ENCODE measurements at regions not wholly inside any gene's neighbourhood (a gene's known extent, or its start where the extent isn't known, plus 50 kb on each side); places are given as distances from the start of the nearest gene placed in this dataset.

GRCh38 chr5:175363300-175363699 is 80.7 kb downstream of the DRD1 start:
- H3K27me3 ChIP-seq (ENCODE audit: low read depth): 0 out of 2 replicates have a peak, but pooled peaks cover 3% of the 10 kb centered on the region
- DNase-seq (ENCODE audit: low spot score in 2 of 2): no peak
- no peaks in the 10 kb centered on the region for H3K36me3 ChIP-seq (replicated peaks)
- no peak overlapping the region for H3K4me3 ChIP-seq
- no peaks in the 10 kb centered on the region for H3K4me1 ChIP-seq
- in situ Hi-C loops (cut with MboI; ENCODE audit: low sequenced_read_pairs): no loop called here
- no peaks in the 10 kb centered on the region for H3K9me3 ChIP-seq

- Histone ChIP-seq H3K4me1 (no peaks in the 10 kb centered on the region), H3K9me3 (no peaks in the 10 kb centered on the region), H3K27me3 (ENCODE audit: low read depth) (peaks cover 7% of the 10 kb centered on the region; the same call in 1 of the 2 replicates), H3K4me3 (no peak overlapping the region), H3K36me3 (replicated peaks) (no peaks in the 10 kb centered on the region)
- no peak for DNase-seq (ENCODE audit: low spot score in 2 of 2)
- in situ Hi-C loops (cut with MboI; ENCODE audit: low sequenced_read_pairs): no loop called here
These were observed 86.0 kb downstream of the DRD1 start for GRCh38 chr5:175357995-175358394.

GRCh38 chr5:175356428-175356827 is 87.6 kb downstream of the DRD1 start:
- DNase-seq (ENCODE audit: low spot score in 2 of 2): no peak
- no peaks in the 10 kb centered on the region for H3K36me3 ChIP-seq (replicated peaks)
- no peaks in the 10 kb centered on the region for H3K4me1 ChIP-seq
- no peak overlapping the region for H3K4me3 ChIP-seq
- H3K9me3 ChIP-seq: no peaks in the 10 kb centered on the region
- H3K27me3 ChIP-seq (ENCODE audit: low read depth): peaks cover 7% of the 10 kb centered on the region; the same call in 1 of the 2 replicates
- in situ Hi-C loops (cut with MboI; ENCODE audit: low sequenced_read_pairs): no loop called here

- no peak for DNase-seq (ENCODE audit: low spot score in 2 of 2)
- no peaks in the 10 kb centered on the region for H3K9me3 ChIP-seq
- no peak overlapping the region for H3K4me3 ChIP-seq
- in situ Hi-C loops (cut with MboI; ENCODE audit: low sequenced_read_pairs): no loop called here
- peaks cover 9% of the 10 kb centered on the region; the same call in 1 of the 2 replicates for H3K27me3 ChIP-seq (ENCODE audit: low read depth)
- H3K36me3 ChIP-seq (replicated peaks): no peaks in the 10 kb centered on the region
- no peaks in the 10 kb centered on the region for H3K4me1 ChIP-seq
These were observed 89.0 kb downstream of the DRD1 start for GRCh38 chr5:175354964-175355363.

- Histone ChIP-seq H3K27me3 (ENCODE audit: low read depth) (peaks cover 9% of the 10 kb centered on the region; the same call in 1 of the 2 replicates), H3K9me3 (no peaks in the 10 kb centered on the region), H3K4me1 (no peaks in the 10 kb centered on the region), H3K36me3 (replicated peaks) (no peaks in the 10 kb centered on the region), H3K4me3 (no peak overlapping the region)
- in situ Hi-C loops (cut with MboI; ENCODE audit: low sequenced_read_pairs): no loop called here
- DNase-seq (ENCODE audit: low spot score in 2 of 2): no peak
These were observed 90.1 kb downstream of the DRD1 start for GRCh38 chr5:175353926-175354325.

GRCh38 chr5:175351897-175352590 is 91.9 kb downstream of the DRD1 start:
- Histone ChIP-seq H3K9me3 (no peaks in the 10 kb centered on the region), H3K27me3 (ENCODE audit: low read depth) (peaks cover 6% of the 10 kb centered on the region; the same call in 1 of the 2 replicates), H3K4me1 (no peaks in the 10 kb centered on the region), H3K4me3 (no peak overlapping the region), H3K36me3 (replicated peaks) (no peaks in the 10 kb centered on the region)
- in situ Hi-C loops (cut with MboI; ENCODE audit: low sequenced_read_pairs): no loop called here
- no peak for DNase-seq (ENCODE audit: low spot score in 2 of 2)

GRCh38 chr5:175351126-175351525 is 92.9 kb downstream of the DRD1 start:
- Histone ChIP-seq H3K36me3 (replicated peaks) (no peaks in the 10 kb centered on the region), H3K4me3 (no peak overlapping the region), H3K9me3 (no peaks in the 10 kb centered on the region), H3K27me3 (ENCODE audit: low read depth) (peaks cover 6% of the 10 kb centered on the region; the same call in 1 of the 2 replicates), H3K4me1 (no peaks in the 10 kb centered on the region)
- DNase-seq (ENCODE audit: low spot score in 2 of 2): no peak
- in situ Hi-C loops (cut with MboI; ENCODE audit: low sequenced_read_pairs): no loop called here

GRCh38 chr5:175347931-175348330 is 96.1 kb downstream of the DRD1 start:
- DNase-seq (ENCODE audit: low spot score in 2 of 2): no peak
- H3K27me3 ChIP-seq (ENCODE audit: low read depth): 0 out of 2 replicates have a peak, but pooled peaks cover 2% of the 10 kb centered on the region
- H3K4me1 ChIP-seq: no peaks in the 10 kb centered on the region
- in situ Hi-C loops (cut with MboI; ENCODE audit: low sequenced_read_pairs): no loop called here
- no peak overlapping the region for H3K4me3 ChIP-seq
- H3K36me3 ChIP-seq (replicated peaks): no peaks in the 10 kb centered on the region
- H3K9me3 ChIP-seq: no peaks in the 10 kb centered on the region

- in situ Hi-C loops (cut with MboI; ENCODE audit: low sequenced_read_pairs): no loop called here
- H3K4me3 ChIP-seq: no peak overlapping the region
- no peaks in the 10 kb centered on the region for H3K9me3 ChIP-seq
- H3K27me3 ChIP-seq (ENCODE audit: low read depth): 0 out of 2 replicates have a peak, but pooled peaks cover 2% of the 10 kb centered on the region
- H3K36me3 ChIP-seq (replicated peaks): no peaks in the 10 kb centered on the region
- no peaks in the 10 kb centered on the region for H3K4me1 ChIP-seq
- no peak for DNase-seq (ENCODE audit: low spot score in 2 of 2)
These were observed 97.0 kb downstream of the DRD1 start for GRCh38 chr5:175347027-175347426.

- H3K36me3 ChIP-seq (replicated peaks): no peaks in the 10 kb centered on the region
- in situ Hi-C loops (cut with MboI; ENCODE audit: low sequenced_read_pairs): no loop called here
- DNase-seq (ENCODE audit: low spot score in 2 of 2): no peak
- no peaks in the 10 kb centered on the region for H3K27me3 ChIP-seq (ENCODE audit: low read depth)
- H3K4me3 ChIP-seq: no peak overlapping the region
- H3K9me3 ChIP-seq: no peaks in the 10 kb centered on the region
- H3K4me1 ChIP-seq: no peaks in the 10 kb centered on the region
These were observed 99.4 kb downstream of the DRD1 start for GRCh38 chr5:175344331-175345195.

- no peaks in the 10 kb centered on the region for H3K36me3 ChIP-seq (replicated peaks)
- in situ Hi-C loops (cut with MboI; ENCODE audit: low sequenced_read_pairs): no loop called here
- no peaks in the 10 kb centered on the region for H3K9me3 ChIP-seq
- no peak for DNase-seq (ENCODE audit: low spot score in 2 of 2)
- H3K4me3 ChIP-seq: no peak overlapping the region
- H3K4me1 ChIP-seq: no peaks in the 10 kb centered on the region
- H3K27me3 ChIP-seq (ENCODE audit: low read depth): no peaks in the 10 kb centered on the region
These were observed 100.7 kb downstream of the DRD1 start for GRCh38 chr5:175343308-175343707.

GRCh38 chr5:175340180-175340579 is 103.8 kb downstream of the DRD1 start:
- in situ Hi-C loops (cut with MboI; ENCODE audit: low sequenced_read_pairs): no loop called here
- Histone ChIP-seq H3K27me3 (ENCODE audit: low read depth) (no peaks in the 10 kb centered on the region), H3K4me3 (no peak overlapping the region), H3K36me3 (replicated peaks) (no peaks in the 10 kb centered on the region), H3K4me1 (no peaks in the 10 kb centered on the region), H3K9me3 (no peaks in the 10 kb centered on the region)
- no peak for DNase-seq (ENCODE audit: low spot score in 2 of 2)

GRCh38 chr5:175337680-175338079 is 106.3 kb downstream of the DRD1 start:
- no peaks in the 10 kb centered on the region for H3K27me3 ChIP-seq (ENCODE audit: low read depth)
- H3K4me3 ChIP-seq: no peak overlapping the region
- H3K4me1 ChIP-seq: no peaks in the 10 kb centered on the region
- no peaks in the 10 kb centered on the region for H3K9me3 ChIP-seq
- in situ Hi-C loops (cut with MboI; ENCODE audit: low sequenced_read_pairs): no loop called here
- H3K36me3 ChIP-seq (replicated peaks): no peaks in the 10 kb centered on the region
- no peak for DNase-seq (ENCODE audit: low spot score in 2 of 2)

- Histone ChIP-seq H3K4me3 (no peak overlapping the region), H3K36me3 (replicated peaks) (no peaks in the 10 kb centered on the region), H3K9me3 (no peaks in the 10 kb centered on the region), H3K27me3 (ENCODE audit: low read depth) (no peaks in the 10 kb centered on the region), H3K4me1 (no peaks in the 10 kb centered on the region)
- no peak for DNase-seq (ENCODE audit: low spot score in 2 of 2)
- in situ Hi-C loops (cut with MboI; ENCODE audit: low sequenced_read_pairs): no loop called here
These were observed 107.2 kb downstream of the DRD1 start for GRCh38 chr5:175336781-175337180.

All from HAP-1 (cell line).